ENCODE measurements at regions not wholly inside any gene's neighbourhood (a gene's known extent, or its start where the extent isn't known, plus 50 kb on each side); places are given as distances from the start of the nearest gene placed in this dataset.

GRCh38 chr6:48280035-48280620, 169.1 kb upstream of the PTCHD4 start:
- TF ChIP-seq ZC3H10 (CRISPR knock-in tag; IDR thresholded peaks at IDR 0.05) = no peak
- no peak for TF ChIP-seq OSR1 (CRISPR knock-in tag; IDR thresholded peaks at IDR 0.05)
- no peak for TF ChIP-seq ZNF70 (CRISPR knock-in tag; IDR thresholded peaks at IDR 0.05)
- TF ChIP-seq CSDC2 (CRISPR knock-in tag; IDR thresholded peaks at IDR 0.05) = no peak
- TF ChIP-seq ZFP3 (CRISPR knock-in tag; IDR thresholded peaks at IDR 0.05) = no peak
- TF ChIP-seq RARB (CRISPR knock-in tag; IDR thresholded peaks at IDR 0.05) = no peak
- TF ChIP-seq ZNF565 (CRISPR knock-in tag; conservative IDR thresholded peaks at IDR 0.05; ENCODE audit: low read depth) = no peak
- TF ChIP-seq POU6F1 (CRISPR knock-in tag; IDR thresholded peaks at IDR 0.05; ENCODE audit: borderline replicate concordance, low read depth) = no peak
- TF ChIP-seq SNAI2 (CRISPR knock-in tag; IDR thresholded peaks at IDR 0.05) = no peak
- TF ChIP-seq ZNF8 (CRISPR knock-in tag; IDR thresholded peaks at IDR 0.05) = no peak
- TF ChIP-seq TCF4 (CRISPR knock-in tag; IDR thresholded peaks at IDR 0.05; ENCODE audit: borderline replicate concordance) = no peak
- TF ChIP-seq PATZ1 (CRISPR knock-in tag; IDR thresholded peaks at IDR 0.05; ENCODE audit: borderline replicate concordance) = no peak
- no peak for TF ChIP-seq ZFP30 (CRISPR knock-in tag; IDR thresholded peaks at IDR 0.05)
- TF ChIP-seq CSRNP3 (CRISPR knock-in tag; IDR thresholded peaks at IDR 0.05) = no peak
- no peak for TF ChIP-seq ISL1 (CRISPR knock-in tag; IDR thresholded peaks at IDR 0.05)
- ATAC-seq = no peak

GRCh38 chr6:48278261-48278660, 167.3 kb upstream of the PTCHD4 start:
- no peak for ATAC-seq
- TF ChIP-seq ZC3H10 (CRISPR knock-in tag; IDR thresholded peaks at IDR 0.05) = no peak
- no peak for TF ChIP-seq BACH2 (CRISPR knock-in tag; IDR thresholded peaks at IDR 0.05; ENCODE audit: borderline replicate concordance)
- TF ChIP-seq TCF4 (CRISPR knock-in tag; IDR thresholded peaks at IDR 0.05; ENCODE audit: borderline replicate concordance) = no peak
- TF ChIP-seq ZNF8 (CRISPR knock-in tag; IDR thresholded peaks at IDR 0.05) = no peak
- no peak for TF ChIP-seq OSR1 (CRISPR knock-in tag; IDR thresholded peaks at IDR 0.05)
- no peak for TF ChIP-seq CREB5 (CRISPR knock-in tag; IDR thresholded peaks at IDR 0.05; ENCODE audit: low read depth)
- TF ChIP-seq ZNF70 (CRISPR knock-in tag; IDR thresholded peaks at IDR 0.05) = no peak
- TF ChIP-seq ARNTL (CRISPR knock-in tag; IDR thresholded peaks at IDR 0.05; ENCODE audit: borderline replicate concordance, low read depth) = no peak
- TF ChIP-seq SNAI2 (CRISPR knock-in tag; IDR thresholded peaks at IDR 0.05) = no peak
- no peak for TF ChIP-seq GLIS3 (CRISPR knock-in tag; IDR thresholded peaks at IDR 0.05)
- TF ChIP-seq CSRNP3 (CRISPR knock-in tag; IDR thresholded peaks at IDR 0.05) = no peak
- TF ChIP-seq PATZ1 (CRISPR knock-in tag; IDR thresholded peaks at IDR 0.05; ENCODE audit: borderline replicate concordance) = no peak
- TF ChIP-seq ESRRG (CRISPR knock-in tag; IDR thresholded peaks at IDR 0.05) = no peak

- ATAC-seq = no peak
- TF ChIP-seq CREB5 (CRISPR knock-in tag; IDR thresholded peaks at IDR 0.05; ENCODE audit: low read depth) (no peak), ZNF565 (CRISPR knock-in tag; conservative IDR thresholded peaks at IDR 0.05; ENCODE audit: low read depth) (no peak), OSR1 (CRISPR knock-in tag; IDR thresholded peaks at IDR 0.05) (no peak), TOX (CRISPR knock-in tag; IDR thresholded peaks at IDR 0.05; ENCODE audit: borderline replicate concordance) (no peak), PATZ1 (CRISPR knock-in tag; IDR thresholded peaks at IDR 0.05; ENCODE audit: borderline replicate concordance) (no peak), ZFP3 (CRISPR knock-in tag; IDR thresholded peaks at IDR 0.05) (no peak)
These were observed 161.5 kb upstream of the PTCHD4 start for GRCh38 chr6:48272518-48272917.

Data from SK-N-SH treated with all-trans-retinoic acid at 6 μM for 48 hours (cell line).